GM19351 (cell line): ENCODE measurements at regions not wholly inside any gene's neighbourhood (a gene's known extent, or its start where the extent isn't known, plus 50 kb on each side); places are given as distances from the start of the nearest gene placed in this dataset.

Source experiments
- ATAC-seq: cut with Tn5 transposase; IDR thresholded peaks from one replicate; pipeline ENCODE4 v1.9.1; 2021; ENCODE audit warnings: mild to moderate bottlenecking, moderate library complexity; ENCODE audit not compliant: unreplicated experiment

DNA sequence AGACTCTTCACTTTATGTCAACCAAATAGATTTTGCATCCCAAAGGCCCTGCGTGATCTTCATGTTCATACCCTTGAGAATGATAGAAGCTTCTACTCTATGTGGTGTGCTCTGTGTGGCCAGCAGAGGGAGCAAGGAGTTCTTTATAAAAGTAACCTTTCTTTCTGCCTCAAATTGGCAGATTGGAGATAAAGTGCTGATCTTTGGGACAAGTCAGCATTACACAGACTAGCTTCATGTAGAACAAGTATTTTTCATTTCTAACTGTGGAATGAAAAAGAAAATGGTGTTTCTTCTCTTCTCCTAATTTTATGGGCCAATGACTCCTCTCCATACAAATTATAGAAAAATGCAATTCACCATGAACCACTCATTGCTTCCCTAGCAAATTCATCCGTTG, 1214.1 kb downstream of the SORCS1 start:
- ATAC-seq: peak; percentile 69

DNA sequence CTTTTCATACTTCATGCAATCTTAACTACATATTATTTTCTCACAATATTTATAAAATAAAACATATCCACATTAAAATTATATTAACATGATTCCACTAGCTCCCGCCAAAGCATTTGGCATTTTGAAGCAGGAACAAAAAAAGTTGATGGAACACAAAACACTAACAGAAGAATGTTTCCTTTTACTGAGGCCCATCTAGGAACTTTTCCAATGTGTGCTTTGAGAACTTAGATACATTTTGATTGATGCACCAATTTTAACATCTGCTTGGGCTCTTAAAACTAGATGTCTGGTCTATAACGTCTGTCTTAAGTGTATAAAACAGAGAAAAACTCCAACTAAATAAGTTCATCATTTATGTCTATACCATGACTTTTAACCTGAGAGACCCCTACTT, 1214.8 kb downstream of the SORCS1 start:
- no peak for ATAC-seq

DNA sequence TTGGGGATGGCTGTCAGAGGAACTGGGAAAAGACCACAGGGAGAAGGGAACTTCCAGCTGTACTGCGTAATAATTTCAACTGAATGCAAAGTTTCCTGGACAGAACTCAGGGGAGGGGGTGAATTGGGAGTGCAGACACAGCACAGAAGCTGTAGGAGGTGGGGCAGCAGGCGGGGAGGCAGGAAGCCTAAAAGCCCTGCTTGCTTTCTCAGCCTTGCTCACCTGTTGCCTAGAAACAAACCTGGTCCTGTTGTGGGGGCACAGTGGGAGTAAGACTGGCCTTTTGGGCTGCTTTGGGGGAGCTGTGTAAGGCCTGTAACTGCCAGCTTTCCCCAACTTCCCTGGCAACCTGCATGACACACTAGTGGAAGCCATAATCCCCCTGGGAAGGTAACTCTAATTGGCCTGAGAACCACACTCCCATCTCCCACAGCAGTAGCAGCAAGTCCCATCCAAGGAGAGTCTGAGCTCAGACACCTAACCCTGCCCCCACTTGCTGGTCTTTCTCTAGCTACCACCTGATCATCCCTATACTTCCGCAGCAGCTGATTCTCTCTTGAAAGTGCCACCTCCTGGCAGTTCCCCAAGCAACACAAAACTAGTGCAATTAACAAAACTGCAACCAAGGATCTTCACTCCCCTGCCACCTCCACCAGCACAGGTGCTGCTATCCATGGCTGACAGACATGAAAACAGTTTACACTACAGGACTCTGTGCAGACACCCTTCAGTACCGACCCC, 1239.3 kb downstream of the SORCS1 start:
- ATAC-seq: no peak

DNA sequence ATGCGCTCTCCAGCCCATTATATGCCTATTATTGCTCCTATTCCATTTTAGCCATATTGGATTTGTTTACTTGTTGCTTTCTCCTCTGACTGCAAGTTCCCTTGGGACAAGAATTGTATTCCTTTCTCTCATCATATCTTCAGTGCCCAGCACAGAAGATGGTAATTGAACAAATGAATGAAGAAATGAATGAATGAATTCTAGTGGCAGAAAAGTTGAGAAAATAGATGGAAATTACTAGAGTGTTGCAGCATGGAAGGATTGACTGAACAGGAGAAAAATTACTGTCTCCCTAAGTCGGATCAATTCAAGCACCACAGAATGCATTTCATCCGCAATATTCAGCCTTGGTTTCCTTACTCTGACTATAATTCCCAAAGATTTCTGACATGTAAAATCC, 1243.2 kb downstream of the SORCS1 start:
- no peak for ATAC-seq

DNA sequence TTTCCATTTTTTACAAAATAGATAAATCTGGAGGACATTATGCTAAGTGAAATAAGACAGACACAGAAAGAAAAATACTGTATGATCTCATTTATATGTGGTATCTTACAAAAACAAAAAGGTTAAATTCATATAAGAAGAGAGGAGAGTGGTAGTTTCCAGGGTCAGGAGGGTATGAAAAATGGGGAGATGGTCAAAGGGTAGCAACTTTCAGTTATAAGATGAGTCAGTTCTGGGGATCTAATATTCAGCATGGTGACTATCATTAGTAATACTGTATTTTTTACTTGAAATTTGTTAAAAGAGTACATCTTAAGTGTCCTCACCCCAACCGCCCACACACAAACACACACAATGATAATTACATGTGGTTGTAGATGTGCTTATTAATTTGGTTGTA, 1250.1 kb downstream of the SORCS1 start:
- ATAC-seq: no peak

DNA sequence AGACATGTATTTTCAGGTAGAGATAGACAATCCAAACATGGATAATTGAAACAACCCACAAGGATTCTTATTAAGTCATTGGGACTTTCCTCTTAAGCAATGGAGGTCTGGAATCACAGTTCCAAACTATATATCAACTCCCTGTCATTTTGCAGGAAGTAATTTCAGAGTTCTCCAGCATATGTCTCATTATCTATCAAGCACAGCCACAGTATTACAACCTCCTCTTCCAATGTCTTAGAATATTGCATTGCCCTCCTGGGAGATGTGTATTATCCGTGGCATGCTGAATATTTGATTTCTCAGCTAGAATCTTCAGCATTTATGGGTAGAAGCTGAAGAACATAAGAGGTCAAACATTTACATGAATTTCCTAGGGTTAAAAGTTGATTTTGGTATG, 1255.8 kb downstream of the SORCS1 start:
- no peak for ATAC-seq

DNA sequence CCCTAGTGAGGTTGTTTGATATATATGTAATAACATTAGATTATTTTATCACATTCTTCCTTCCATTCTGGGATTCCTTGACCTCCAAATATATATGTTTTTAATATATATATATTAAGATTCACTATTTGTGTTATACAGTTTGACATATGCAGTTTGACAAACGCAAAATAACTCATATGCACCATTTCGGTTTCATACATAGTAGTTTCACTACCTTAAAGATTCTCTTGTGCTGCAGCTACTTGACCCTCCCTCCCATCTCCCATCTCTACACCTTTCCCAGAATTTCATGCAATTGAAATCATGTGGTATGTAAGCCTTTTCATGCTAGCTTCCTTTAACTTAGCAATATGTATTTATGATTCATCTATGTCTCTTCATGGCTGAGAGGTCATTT, 1244.4 kb downstream of the SORCS3 start:
- ATAC-seq: no peak

DNA sequence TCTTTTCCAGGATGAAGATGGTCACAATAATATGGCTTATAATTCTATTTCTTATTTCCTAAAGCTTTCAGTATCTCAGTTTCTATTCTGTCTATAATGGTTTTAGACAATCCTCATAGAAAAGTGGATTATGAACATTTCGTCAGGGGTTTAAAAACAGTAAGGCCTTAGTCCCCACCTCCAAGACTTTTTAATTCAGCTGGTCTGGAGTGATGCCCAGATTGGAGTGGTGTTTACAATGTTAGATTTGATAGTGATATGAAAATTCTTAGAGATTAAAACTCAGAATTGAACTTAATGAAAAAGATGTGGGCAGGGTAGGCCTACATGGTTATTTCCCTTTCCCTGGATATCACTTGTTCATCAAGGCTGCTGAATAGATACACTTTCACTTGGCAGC, 1238.3 kb downstream of the SORCS3 start:
- ATAC-seq: no peak

DNA sequence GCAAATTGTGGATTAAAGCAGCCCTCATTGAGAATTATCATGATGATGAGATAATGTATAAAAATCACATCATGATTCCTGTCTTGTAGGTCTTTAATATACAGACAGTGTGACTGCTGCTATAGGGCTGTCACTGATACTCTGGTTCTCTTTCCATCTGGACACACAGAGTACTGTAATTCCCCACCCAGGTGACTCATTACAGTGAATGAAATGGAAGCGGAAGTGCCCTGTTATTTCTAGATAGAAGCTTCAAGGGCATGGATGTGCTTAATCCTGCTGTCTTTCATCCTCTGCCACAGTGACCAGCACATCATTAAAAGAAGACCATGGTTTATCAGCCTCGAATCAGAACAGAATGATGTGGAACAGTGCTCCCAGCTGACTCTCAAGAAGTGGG, 1234.0 kb downstream of the SORCS3 start:
- ATAC-seq: no peak

DNA sequence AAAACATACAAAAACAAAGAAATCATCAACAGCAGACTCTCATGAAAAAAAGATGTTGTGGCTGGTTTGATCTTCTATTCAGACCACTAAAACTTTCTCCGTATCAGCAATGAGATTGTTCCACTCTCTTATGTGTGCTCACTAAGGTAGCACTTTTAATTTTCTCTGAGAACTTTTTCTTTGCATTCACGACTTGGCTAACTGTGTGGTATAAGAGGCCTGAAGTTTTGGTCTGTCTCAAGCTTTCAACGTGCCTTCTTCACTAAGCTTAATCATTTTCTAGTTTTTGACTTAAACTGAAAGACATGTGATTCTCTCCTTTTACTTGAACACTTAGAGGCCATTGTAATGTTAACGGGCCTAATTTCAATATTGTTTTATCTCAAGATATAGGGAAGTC, 1231.6 kb downstream of the SORCS3 start:
- ATAC-seq: no peak

DNA sequence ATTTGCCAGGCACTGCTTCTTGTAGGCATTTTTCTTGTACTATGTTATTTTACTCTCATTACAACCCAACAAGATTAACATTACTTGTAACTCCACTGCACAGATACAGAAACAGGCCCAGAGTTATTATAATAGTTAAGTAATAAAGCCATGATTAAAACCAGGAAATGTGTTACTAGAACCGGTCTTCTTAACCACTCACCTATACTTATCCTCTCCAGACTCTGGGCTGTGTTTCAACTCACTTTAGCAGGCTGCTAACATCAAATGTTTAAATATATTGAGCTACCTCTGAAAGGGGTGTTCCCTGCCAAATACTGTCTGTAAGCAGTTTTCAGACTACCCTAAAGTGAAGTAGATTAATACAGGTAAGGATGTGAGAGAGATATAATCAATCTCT, 1227.8 kb downstream of the SORCS3 start:
- no peak for ATAC-seq

DNA sequence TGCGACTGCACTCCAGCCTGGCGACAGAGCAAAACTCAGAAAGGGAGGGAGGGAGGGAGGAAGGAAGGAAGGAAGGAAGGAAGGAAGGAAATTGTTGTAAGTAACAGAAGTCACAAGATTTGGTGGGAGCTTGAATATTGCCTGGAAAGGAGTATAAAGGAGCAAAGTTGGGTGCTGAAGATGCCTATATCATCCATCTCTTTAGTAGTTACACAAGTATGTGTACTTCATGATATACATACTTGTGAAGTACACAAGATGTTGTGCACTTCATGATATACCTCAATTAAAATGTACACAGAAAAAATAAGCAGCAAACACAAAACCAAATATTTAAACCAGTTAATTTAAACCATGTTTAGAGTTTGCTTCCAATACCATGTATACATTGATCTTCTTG, 1223.8 kb downstream of the SORCS3 start:
- ATAC-seq: no peak

DNA sequence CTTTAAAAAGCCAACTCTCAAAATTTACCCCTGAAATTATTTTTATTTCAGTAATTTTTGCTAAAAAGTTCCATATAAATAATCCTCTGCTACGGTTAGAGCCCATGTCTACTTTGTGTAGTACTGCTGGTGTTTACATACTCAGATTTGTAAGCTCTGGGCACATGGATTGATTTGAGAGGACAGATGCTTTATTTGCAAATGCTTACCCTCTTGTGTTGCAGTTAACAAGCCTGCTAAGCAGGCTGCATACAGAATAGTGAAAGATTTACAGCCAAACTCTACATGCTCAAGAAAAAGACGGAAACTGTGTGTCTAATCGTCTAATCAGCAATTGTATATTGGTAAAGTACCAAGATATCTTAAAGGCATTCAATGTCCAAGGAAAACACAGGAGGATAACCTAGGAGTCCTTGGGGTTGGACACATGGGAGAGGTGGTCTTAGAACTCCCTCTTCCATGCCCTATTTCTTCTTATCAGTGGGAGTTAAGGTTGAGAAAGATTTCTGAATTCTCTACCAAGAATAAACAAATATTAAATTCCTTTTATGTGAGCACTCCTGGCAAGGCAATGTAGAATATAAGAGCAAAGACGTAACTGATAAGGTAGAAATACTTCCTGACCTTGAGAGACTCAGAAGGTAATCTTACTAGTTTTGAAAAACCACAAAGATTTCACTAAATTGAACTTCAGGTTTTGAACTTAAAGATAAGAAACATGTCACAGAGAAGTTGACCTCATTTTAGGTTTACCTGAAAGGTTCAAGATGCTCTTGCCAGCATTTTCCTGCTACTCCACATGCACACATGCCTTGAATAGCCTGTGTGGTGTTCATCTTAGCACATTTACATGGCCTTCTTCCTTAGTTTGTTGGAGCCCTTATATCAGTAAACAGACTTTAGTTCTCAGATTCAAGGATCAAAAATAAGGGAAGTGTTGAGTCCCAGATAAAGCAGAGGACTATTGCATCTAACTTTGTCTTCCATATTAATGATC, 1216.5 kb downstream of the SORCS3 start:
- no peak for ATAC-seq

DNA sequence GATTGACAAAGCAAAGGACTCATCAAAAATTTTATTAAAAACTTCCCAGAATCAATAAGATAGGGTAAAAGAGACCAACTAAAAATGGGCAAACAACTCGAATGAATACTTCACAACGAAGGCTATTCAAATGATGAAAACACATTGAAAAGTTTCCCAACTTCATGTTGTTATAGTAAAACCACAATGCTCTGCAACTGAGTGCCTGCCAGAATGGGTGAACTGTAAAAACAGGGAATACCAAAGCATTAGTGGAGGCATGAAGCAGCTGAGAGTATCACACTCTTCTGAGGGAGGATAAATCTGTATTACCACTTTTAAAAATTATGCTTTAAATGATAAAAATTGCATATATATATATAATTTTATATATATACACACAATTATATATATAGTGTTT, 1214.7 kb downstream of the SORCS3 start:
- ATAC-seq: no peak

DNA sequence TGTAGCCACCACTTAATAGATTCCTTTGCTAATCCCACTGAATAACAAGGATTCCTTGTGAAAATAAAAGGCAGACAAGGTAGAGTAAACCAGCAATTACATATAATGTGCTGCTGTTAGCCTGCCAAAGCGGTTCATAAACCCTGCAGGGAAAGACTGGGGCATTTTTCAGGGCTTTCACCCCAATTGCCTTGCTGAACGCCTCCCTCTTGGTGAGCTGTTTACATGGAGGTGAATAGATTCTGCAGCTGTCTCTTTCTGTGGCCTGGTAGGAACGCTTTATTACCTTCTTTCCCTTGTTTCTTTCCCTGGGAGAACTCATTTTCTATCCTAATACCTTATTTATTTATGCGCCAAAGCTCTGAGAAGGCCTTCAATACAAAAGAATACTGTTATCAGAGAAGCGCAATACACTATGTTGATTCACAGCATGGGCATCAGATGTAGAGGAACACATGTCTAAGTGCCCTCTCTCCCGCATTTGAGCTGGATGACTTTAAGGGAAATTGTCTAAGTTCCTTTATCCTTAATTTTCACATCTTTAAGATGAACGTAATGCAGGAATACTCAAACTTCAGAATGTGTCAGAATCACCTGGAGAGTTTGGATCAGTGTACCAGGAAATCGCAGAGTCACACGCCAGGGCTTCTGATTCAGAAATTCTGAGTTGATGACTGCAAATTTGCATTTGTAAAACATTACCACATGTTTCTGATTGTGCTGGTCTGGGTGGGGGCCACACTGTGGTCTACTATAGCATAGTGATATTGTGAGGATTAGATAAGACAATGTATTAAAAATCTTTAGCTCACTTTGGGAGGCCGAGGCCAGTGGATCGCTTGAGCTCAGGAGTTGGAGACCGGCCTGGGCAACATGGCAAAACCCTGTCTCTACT, 1203.8 kb downstream of the SORCS3 start:
- no peak for ATAC-seq

DNA sequence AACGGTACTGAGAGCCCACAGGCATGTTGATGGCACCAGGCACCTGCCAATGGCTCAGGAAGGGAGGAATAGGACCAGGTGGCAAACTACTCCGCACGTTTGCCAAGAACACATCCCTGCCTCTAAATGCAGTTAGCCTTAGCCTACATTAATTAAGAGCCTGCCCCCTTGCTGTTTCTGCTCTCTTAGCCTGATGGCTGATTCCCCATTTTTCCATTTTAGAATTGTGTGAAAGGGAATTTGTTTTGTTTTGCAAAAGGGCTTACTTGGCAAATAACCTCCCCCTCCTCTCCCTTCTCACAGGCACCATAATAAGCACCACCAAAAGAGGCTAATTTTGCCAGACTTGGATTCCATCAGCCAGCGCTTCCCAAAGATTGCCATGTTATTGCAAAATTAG, 1203.2 kb downstream of the SORCS3 start:
- ATAC-seq: no peak

DNA sequence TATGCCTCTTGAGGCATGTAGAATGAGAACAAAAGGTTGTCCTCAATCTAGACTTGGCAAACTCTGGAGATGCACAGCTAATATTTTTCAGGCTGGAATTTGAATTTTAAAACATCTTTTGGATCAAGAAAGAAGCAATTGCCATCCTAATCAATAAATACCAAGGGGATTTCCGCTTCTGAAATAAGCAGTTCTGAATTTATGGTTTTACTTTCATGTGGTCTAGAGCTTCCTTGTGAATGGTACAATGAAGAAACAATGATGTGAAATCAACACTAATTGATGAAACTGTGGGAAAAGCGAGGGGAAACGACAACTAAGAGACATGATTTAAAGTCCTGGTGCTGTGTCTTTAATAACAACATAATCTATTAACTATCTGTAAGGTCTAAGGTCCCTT, 1202.7 kb downstream of the SORCS3 start:
- no peak for ATAC-seq

DNA sequence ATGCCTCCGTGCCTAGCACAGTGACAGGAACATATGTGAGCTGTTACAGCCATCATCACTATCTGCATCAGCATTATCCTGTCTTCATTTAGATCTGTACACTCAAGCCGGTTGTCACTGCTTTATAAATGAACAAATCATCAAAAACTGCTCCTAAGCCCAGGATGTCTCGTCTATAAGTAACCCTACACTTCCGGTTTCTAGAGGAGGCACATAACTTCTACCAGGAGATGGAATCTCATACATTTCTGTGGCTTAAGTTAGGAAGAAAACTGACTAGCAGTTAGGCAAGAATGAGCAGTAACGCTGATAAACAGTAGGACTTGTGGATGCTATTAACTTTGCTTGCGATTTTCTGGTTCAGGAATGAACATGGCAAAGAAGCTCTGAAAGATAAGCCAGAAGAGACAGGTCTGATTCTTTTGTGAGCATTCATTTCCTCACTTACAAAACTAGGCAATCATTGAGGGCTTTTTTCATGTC, 1199.2 kb downstream of the SORCS3 start:
- no peak for ATAC-seq

DNA sequence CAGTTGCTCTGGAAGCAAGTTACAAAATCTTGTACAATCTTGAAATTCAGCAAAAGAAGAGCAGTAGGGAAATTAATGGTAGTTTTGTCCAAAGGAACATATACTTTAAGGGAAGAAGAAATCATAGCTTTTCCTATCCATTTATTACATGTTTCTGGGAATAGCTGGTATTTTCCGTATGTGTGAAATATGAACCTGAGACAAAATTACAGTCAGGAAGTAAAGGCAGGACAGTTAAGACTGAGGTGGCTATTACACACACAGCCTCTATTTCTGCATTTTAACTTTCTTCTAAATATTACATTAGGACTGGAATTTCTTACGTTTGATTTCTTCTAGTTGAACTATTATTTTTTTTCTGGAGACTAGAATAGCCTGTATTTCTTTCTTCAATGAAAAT, 1197.3 kb downstream of the SORCS3 start:
- ATAC-seq: no peak

DNA sequence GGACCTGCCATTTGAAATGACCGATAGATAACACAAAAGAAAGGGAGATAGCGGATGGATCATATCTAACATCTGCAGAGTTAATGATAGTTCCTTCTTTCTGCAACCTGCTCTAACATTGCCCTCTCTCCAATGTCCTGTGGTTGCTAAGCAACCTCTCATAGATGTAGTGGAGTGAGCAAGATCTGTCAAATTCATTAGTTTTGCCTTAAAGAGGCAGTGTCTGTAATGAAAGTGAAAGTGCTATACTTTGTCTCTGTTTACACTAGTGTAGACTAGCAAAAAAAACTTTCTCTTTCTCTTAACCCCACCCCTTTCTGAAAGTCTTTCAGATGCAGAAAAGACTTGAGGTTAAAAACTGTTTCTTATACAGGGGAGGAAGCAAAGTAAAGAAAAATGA, 1196.9 kb downstream of the SORCS3 start:
- peak; percentile 88 for ATAC-seq
